A549 (cell line): ENCODE measurements at regions not wholly inside any gene's neighbourhood (a gene's known extent, or its start where the extent isn't known, plus 50 kb on each side); places are given as distances from the start of the nearest gene placed in this dataset.

ENCODE experiments used
- ATAC-seq, 2 experiments: fragments of 200-7000 bp in 1 of 2; fragments of >200 bp in 1 of 2; cut with Nextera tagmentation in 1 of 2; cut with Tn5 transposase in 1 of 2; 3 replicates each; pipeline versions ENCODE4 v1.8.0 to v1.9.1; 2018 to 2020; ENCODE audit warnings: mild to moderate bottlenecking in 1 of 2, moderate library complexity in 1 of 2
- CTCF ChIA-PET: fragments of 300-600 bp; sonication (Branson Sonifier 250); formaldehyde crosslinking; extraction: SDS; loops from one replicate; lab custom pipeline; 2021; ENCODE audit warnings: antibody characterized with exemption, inconsistent platforms; lab: Yijun Ruan, JAX
- POLR2A ChIA-PET: fragments of 350-600 bp; formaldehyde crosslinking; extraction: SDS; loops from one replicate; lab custom pipeline; 2021; ENCODE audit warnings: antibody characterized with exemption, inconsistent platforms; lab: Yijun Ruan, JAX
- DNase-seq, 2 experiments: peaks; one replicate each; pipeline versions ENCODE4 v3.0.0 to v3.0.0-alpha.2; 2011 to 2016; ENCODE audit warnings: low read depth in 1 of 2, low spot score in 1 of 2
- FAIRE-seq: peaks from 2 replicates; lab custom pipeline; 2011; peaks lifted over from hg19 to GRCh38; lab: Jason Lieb, UNC
- H3K27ac ChIP-seq, 2 experiments: fragments of >200 bp; sonication (Bioruptor Twin); formaldehyde crosslinking; 3 replicates each; pipeline ENCODE4 v1.5.1; 2016 to 2017
- H3K4me1 ChIP-seq: fragments of >200 bp; sonication (Bioruptor Twin); formaldehyde crosslinking; 3 replicates; pipeline ENCODE4 v1.6.1; 2016
- H3K4me2 ChIP-seq: fragments of >200 bp; sonication (Bioruptor Twin); formaldehyde crosslinking; 3 replicates; pipeline ENCODE4 v1.6.1; 2016
- H3K4me3 ChIP-seq: fragments of >200 bp; sonication (Bioruptor Twin); formaldehyde crosslinking; 3 replicates; pipeline ENCODE4 v1.5.1; 2016
- H3K9me3 ChIP-seq: fragments of >200 bp; sonication (Bioruptor Twin); formaldehyde crosslinking; 3 replicates; pipeline ENCODE4 v1.6.1; 2016
- CEBPB ChIP-seq, 2 experiments: fragments of >200 bp in 1 of 2; sonication (Bioruptor Twin) in 1 of 2; formaldehyde crosslinking in 1 of 2; IDR thresholded peaks; 2 replicates each; pipeline ENCODE4 v1.6.1; 2012 to 2016
- CHD2 ChIP-seq: fragments of 150-350 bp; IDR thresholded peaks from 2 replicates; pipeline ENCODE4 v1.6.1; 2014; ENCODE audit warnings: low read length; ENCODE audit not compliant: partially characterized antibody
- EHMT2 ChIP-seq: fragments of 200-600 bp; sonication (generic); IDR thresholded peaks from 2 replicates; pipeline ENCODE4 v1.6.1; 2016; ENCODE audit warnings: antibody characterized with exemption, low read depth, mild to moderate bottlenecking, moderate library complexity
- HDAC2 ChIP-seq: fragments of 200-600 bp; sonication (generic); IDR thresholded peaks from 2 replicates; pipeline ENCODE4 v1.6.1; 2016
- HEYL ChIP-seq: fragments of 250-450 bp; sonication (Bioruptor Pico); IDR thresholded peaks from 2 replicates; pipeline ENCODE4 v1.8.0; 2021; ENCODE audit warnings: mild to moderate bottlenecking, moderate library complexity
- HOXB13 ChIP-seq: fragments of 250-450 bp; sonication (Bioruptor Pico); IDR thresholded peaks from 2 replicates; pipeline ENCODE4 v1.5.0; 2020; ENCODE audit warnings: low read depth, mild to moderate bottlenecking, moderate library complexity
- JUNB ChIP-seq: fragments of >200 bp; sonication (Bioruptor Twin); formaldehyde crosslinking; IDR thresholded peaks from 2 replicates; pipeline ENCODE4 v1.6.1; 2016
- MAFK ChIP-seq: fragments of 450-650 bp; IDR thresholded peaks from 2 replicates; pipeline ENCODE4 v1.6.1; 2014; ENCODE audit not compliant: partially characterized antibody
- NPAS2 ChIP-seq: fragments of 250-450 bp; sonication (Bioruptor Pico); IDR thresholded peaks from 2 replicates; pipeline ENCODE4 v1.8.0; 2022; ENCODE audit warnings: mild to moderate bottlenecking, moderate library complexity, borderline replicate concordance
- NR3C1 ChIP-seq: fragments of >200 bp; sonication (Bioruptor Twin); formaldehyde crosslinking; IDR thresholded peaks from 3 replicates; pipeline ENCODE4 v1.6.1; 2017
- POLR2A ChIP-seq: IDR thresholded peaks from 2 replicates; pipeline ENCODE4 v1.6.1; 2012; ENCODE audit warnings: mild to moderate bottlenecking, low read length
- RFX5 ChIP-seq: fragments of 450-650 bp; IDR thresholded peaks from 2 replicates; pipeline ENCODE4 v1.7.1; 2014; ENCODE audit warnings: antibody characterized with exemption, mild to moderate bottlenecking, moderate library complexity
- TFCP2L1 ChIP-seq: fragments of 250-450 bp; sonication (Bioruptor Pico); IDR thresholded peaks from 2 replicates; pipeline ENCODE4 v1.5.0; 2021; ENCODE audit warnings: mild to moderate bottlenecking
- TP53 ChIP-seq: fragments of 250-450 bp; sonication (Bioruptor Pico); IDR thresholded peaks from 2 replicates; pipeline ENCODE4 v1.5.0; 2021; ENCODE audit warnings: mild to moderate bottlenecking, moderate library complexity
- WGBS: methylation state at CpG from one replicate; pipeline ENCODE4 v1.1.6; 2017; ENCODE audit errors: missing lambda C conversion rate; 5-methylcytosine and 5-hydroxymethylcytosine counted together
- TF ChIP-seq, protein P1 (sequence below): fragments of 250-450 bp; sonication (Bioruptor Pico); IDR thresholded peaks from 2 replicates; pipeline ENCODE4 v1.5.0; 2020; ENCODE audit warnings: low read depth, mild to moderate bottlenecking, moderate library complexity
- TF ChIP-seq, protein P2 (sequence below): fragments of 200-600 bp; sonication (generic); IDR thresholded peaks from 2 replicates; pipeline ENCODE4 v1.6.1; 2016; ENCODE audit warnings: antibody characterized with exemption, mild to moderate bottlenecking, moderate library complexity

DNA sequence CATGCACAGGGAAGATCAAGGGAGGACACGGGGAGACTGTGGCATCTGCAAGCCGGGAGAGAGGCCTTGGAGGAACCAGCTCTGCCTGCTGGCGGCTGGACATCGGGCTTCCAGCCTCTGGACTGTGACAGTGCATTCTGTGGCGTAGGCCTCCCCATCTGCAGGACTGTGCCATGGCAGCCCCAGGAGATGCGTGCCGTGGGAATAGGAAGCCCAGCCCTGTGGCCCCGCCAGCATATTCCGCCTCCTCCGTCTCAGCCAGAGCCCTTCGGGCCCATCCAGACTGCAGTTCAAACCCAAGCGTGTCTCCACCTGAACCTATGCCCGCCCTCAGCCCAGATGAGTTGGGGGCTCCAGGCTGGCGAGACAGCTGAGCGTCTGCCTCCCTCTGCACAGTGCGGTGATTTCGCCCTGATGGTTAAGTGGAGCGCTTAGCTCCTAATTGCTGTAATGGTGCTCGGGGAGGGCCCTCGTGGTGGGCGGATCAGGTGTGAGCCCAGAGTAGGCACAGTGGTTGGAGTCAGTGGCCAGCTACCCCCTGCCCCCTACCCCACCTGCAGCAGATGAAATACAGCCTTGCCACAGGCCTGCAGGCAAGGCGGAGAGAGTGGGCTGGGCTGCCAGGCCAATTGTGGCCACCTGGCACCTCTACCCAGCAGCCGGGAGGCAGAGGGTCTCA lies 133.9 kb downstream of the HMX1 start:
- H3K4me2 ChIP-seq = no peak overlapping the region
- ChIA-PET POLR2A (no interaction called here), CTCF (no interaction called here)
- no peak overlapping the region for H3K27ac ChIP-seq
- H3K4me1 ChIP-seq = no peaks in the 10 kb centered on the region
- DNase-seq = no peak
- no peak for FAIRE-seq
- no peaks in the 10 kb centered on the region for H3K9me3 ChIP-seq
- no peak for ATAC-seq
- TF ChIP-seq CHD2 = no peak
- TF ChIP-seq, protein P1, sequence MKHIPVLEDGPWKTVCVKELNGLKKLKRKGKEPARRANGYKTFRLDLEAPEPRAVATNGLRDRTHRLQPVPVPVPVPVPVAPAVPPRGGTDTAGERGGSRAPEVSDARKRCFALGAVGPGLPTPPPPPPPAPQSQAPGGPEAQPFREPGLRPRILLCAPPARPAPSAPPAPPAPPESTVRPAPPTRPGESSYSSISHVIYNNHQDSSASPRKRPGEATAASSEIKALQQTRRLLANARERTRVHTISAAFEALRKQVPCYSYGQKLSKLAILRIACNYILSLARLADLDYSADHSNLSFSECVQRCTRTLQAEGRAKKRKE = no peak
- TF ChIP-seq HDAC2 = no peak
- TF ChIP-seq EHMT2 = no peak
- no peak for TF ChIP-seq RFX5
- no peak for TF ChIP-seq JUNB
- TF ChIP-seq, protein P2, sequence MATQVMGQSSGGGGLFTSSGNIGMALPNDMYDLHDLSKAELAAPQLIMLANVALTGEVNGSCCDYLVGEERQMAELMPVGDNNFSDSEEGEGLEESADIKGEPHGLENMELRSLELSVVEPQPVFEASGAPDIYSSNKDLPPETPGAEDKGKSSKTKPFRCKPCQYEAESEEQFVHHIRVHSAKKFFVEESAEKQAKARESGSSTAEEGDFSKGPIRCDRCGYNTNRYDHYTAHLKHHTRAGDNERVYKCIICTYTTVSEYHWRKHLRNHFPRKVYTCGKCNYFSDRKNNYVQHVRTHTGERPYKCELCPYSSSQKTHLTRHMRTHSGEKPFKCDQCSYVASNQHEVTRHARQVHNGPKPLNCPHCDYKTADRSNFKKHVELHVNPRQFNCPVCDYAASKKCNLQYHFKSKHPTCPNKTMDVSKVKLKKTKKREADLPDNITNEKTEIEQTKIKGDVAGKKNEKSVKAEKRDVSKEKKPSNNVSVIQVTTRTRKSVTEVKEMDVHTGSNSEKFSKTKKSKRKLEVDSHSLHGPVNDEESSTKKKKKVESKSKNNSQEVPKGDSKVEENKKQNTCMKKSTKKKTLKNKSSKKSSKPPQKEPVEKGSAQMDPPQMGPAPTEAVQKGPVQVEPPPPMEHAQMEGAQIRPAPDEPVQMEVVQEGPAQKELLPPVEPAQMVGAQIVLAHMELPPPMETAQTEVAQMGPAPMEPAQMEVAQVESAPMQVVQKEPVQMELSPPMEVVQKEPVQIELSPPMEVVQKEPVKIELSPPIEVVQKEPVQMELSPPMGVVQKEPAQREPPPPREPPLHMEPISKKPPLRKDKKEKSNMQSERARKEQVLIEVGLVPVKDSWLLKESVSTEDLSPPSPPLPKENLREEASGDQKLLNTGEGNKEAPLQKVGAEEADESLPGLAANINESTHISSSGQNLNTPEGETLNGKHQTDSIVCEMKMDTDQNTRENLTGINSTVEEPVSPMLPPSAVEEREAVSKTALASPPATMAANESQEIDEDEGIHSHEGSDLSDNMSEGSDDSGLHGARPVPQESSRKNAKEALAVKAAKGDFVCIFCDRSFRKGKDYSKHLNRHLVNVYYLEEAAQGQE = no peak
- H3K4me3 ChIP-seq = no peak overlapping the region
- WGBS = 36% methylated on average over 4 of the region's 23 CpGs

DNA sequence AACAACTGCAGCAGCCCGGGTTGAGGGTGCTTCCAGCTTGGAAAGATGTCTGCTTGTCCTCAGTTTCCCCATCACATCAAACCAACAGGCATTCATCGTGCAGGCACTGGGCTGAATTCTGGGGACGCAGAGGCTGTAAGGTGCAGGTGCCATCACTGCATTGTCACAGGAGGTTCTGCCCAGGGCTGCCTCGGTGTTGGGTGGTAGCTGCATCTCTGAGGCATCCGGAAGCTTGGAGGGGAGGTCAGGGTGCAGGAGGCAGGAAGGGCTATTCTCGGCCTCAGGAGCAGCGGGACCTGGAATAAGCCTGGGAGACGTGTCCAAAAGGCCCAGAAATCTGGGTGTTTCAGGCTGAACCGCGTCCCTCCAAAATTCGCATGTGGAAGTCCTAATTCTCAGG lies 134.6 kb downstream of the HMX1 start:
- H3K4me2 ChIP-seq = no peak overlapping the region
- ChIA-PET POLR2A (no interaction called here), CTCF (no interaction called here)
- no peaks in the 10 kb centered on the region for H3K9me3 ChIP-seq
- no peak overlapping the region for H3K4me3 ChIP-seq
- 39% methylated on average over 11 of the region's 11 CpGs for WGBS
- ATAC-seq (no peak), FAIRE-seq (no peak), DNase-seq (no peak)
- TF ChIP-seq, protein P2 = no peak
- TF ChIP-seq NR3C1 (no peak), POLR2A (no peak), MAFK (no peak), CEBPB (IDR thresholded peaks at IDR 0.05) (no peak), NPAS2 (CRISPR knock-in tag) (no peak), JUNB (no peak), TFCP2L1 (no peak), TP53 (no peak), HEYL (CRISPR knock-in tag) (no peak), HOXB13 (CRISPR knock-in tag) (no peak)
- TF ChIP-seq, protein P1 = no peak
- H3K27ac ChIP-seq = no peak overlapping the region
- no peaks in the 10 kb centered on the region for H3K4me1 ChIP-seq
